Stimulated activated CD4-positive, alpha-beta T cell treated with anti-CD3 and anti-CD28 coated beads, Interleukin-1b, Interleukin-23, amount 100 ng/mL, for 24 hours (primary cell): ENCODE measurements at regions not wholly inside any gene's neighbourhood (a gene's known extent, or its start where the extent isn't known, plus 50 kb on each side); places are given as distances from the start of the nearest gene placed in this dataset.
"Not testable (repeated sequence)": the region's sequence is repeated elsewhere in the genome, so short reads cannot be mapped to it uniquely, and the experiment has no call there.

Experiments
- DNase-seq, 4 experiments: peaks; one replicate each; pipeline ENCODE4 v3.0.0-alpha.2; 2020; ENCODE audit warnings: low read depth in 4 of 4, low spot score in 1 of 4

GRCh38 chr6:165848086-165848426 lies 185.0 kb upstream of the PDE10A start:
- no peak for DNase-seq

- DNase-seq = no peak
Measured at GRCh38 chr6:165847407-165848085, 184.5 kb upstream of the PDE10A start.

GRCh38 chr6:165846123-165846966 lies 183.3 kb upstream of the PDE10A start:
- no peak for DNase-seq

GRCh38 chr6:165845493-165845892 lies 182.5 kb upstream of the PDE10A start:
- DNase-seq = no peak

GRCh38 chr6:165844801-165845364 lies 181.8 kb upstream of the PDE10A start:
- no peak for DNase-seq

- DNase-seq = no peak
Measured at GRCh38 chr6:165844232-165844631, 181.2 kb upstream of the PDE10A start.

- DNase-seq = no peak
Measured at GRCh38 chr6:165843568-165844113, 180.6 kb upstream of the PDE10A start.

GRCh38 chr6:165843121-165843520 lies 180.1 kb upstream of the PDE10A start:
- DNase-seq = no peak

- DNase-seq = no peak
Measured at GRCh38 chr6:165842281-165842936, 179.4 kb upstream of the PDE10A start.

GRCh38 chr6:165841153-165841558 lies 178.1 kb upstream of the PDE10A start:
- no peak for DNase-seq

GRCh38 chr6:165837948-165838745 lies 175.1 kb upstream of the PDE10A start:
- no peak for DNase-seq

- DNase-seq = not testable (repeated sequence)
Measured at GRCh38 chr6:165836648-165837047, 173.6 kb upstream of the PDE10A start.

- DNase-seq = no peak
Measured at GRCh38 chr6:165835410-165835851, 172.4 kb upstream of the PDE10A start.

- DNase-seq = no peak
Measured at GRCh38 chr6:165834613-165835259, 171.7 kb upstream of the PDE10A start.

- DNase-seq = no peak
Measured at GRCh38 chr6:165833355-165833754, 170.3 kb upstream of the PDE10A start.

GRCh38 chr6:165831812-165832510 lies 168.9 kb upstream of the PDE10A start:
- DNase-seq = no peak

- no peak for DNase-seq
Measured at GRCh38 chr6:165830761-165831160, 167.7 kb upstream of the PDE10A start.

GRCh38 chr6:165829376-165829775 lies 166.3 kb upstream of the PDE10A start:
- no peak for DNase-seq

GRCh38 chr6:165827190-165827518 lies 164.1 kb upstream of the PDE10A start:
- DNase-seq = no peak
